ENCODE measurements at regions not wholly inside any gene's neighbourhood (a gene's known extent, or its start where the extent isn't known, plus 50 kb on each side); places are given as distances from the start of the nearest gene placed in this dataset.

GRCh38 chr15:97383516-97383915 lies 577.0 kb upstream of the ARRDC4 start:
- TF ChIP-seq CTCF (IDR thresholded peaks at IDR 0.05) (no peak), POLR2AphosphoS5 (IDR thresholded peaks at IDR 0.05) (no peak), POLR2A (IDR thresholded peaks at IDR 0.05) (no peak), EP300 (IDR thresholded peaks at IDR 0.05) (no peak)
